BJ (cell line): ENCODE measurements at regions not wholly inside any gene's neighbourhood (a gene's known extent, or its start where the extent isn't known, plus 50 kb on each side); places are given as distances from the start of the nearest gene placed in this dataset.

ENCODE experiments used
- CTCF ChIA-PET: fragments of 350-600 bp; formaldehyde crosslinking; extraction: SDS; loops from one replicate; lab custom pipeline; 2021; ENCODE audit warnings: antibody characterized with exemption, inconsistent platforms; lab: Yijun Ruan, JAX
- POLR2A ChIA-PET: fragments of 300-600 bp; sonication (Branson Sonifier 250); formaldehyde crosslinking; extraction: SDS; loops from one replicate; lab custom pipeline; 2021; ENCODE audit warnings: antibody characterized with exemption; lab: Charles Lee
- DNase-seq: peaks from one replicate; pipeline ENCODE4 v3.0.0-alpha.2; 2011; ENCODE audit warnings: low read depth
- H3K27me3 ChIP-seq: 2 replicates; pipeline ENCODE4 v1.6.0; 2011; ENCODE audit warnings: low read length; ENCODE audit not compliant: control insufficient read depth, insufficient read depth
- H3K36me3 ChIP-seq: 2 replicates; pipeline ENCODE4 v1.5.1; 2011; ENCODE audit warnings: low read length; ENCODE audit not compliant: control insufficient read depth, insufficient read depth
- H3K4me3 ChIP-seq: 2 replicates; pipeline ENCODE4 v1.5.1; 2011; ENCODE audit warnings: low read depth, mild to moderate bottlenecking, control low read depth, low read length
- TF ChIP-seq, protein P1 (sequence below): IDR thresholded peaks from 2 replicates; pipeline ENCODE4 v1.5.1; 2011; ENCODE audit warnings: low read depth, mild to moderate bottlenecking, control low read depth, inconsistent platforms, low read length, moderate library complexity; ENCODE audit not compliant: insufficient read depth

- H3K36me3 ChIP-seq, result no peaks in the 10 kb centered on the region; the same call in 1 of the 2 replicates
- H3K4me3 ChIP-seq, result no peak overlapping the region
- ChIA-PET POLR2A (no interaction called here), CTCF (interaction anchor here (1.6 kb wide), 1 partner anchor 16 kb away, joined by 5 read pairs; no protein-coding TSS in a partner anchor)
- no peak for DNase-seq
- TF ChIP-seq, protein P1, sequence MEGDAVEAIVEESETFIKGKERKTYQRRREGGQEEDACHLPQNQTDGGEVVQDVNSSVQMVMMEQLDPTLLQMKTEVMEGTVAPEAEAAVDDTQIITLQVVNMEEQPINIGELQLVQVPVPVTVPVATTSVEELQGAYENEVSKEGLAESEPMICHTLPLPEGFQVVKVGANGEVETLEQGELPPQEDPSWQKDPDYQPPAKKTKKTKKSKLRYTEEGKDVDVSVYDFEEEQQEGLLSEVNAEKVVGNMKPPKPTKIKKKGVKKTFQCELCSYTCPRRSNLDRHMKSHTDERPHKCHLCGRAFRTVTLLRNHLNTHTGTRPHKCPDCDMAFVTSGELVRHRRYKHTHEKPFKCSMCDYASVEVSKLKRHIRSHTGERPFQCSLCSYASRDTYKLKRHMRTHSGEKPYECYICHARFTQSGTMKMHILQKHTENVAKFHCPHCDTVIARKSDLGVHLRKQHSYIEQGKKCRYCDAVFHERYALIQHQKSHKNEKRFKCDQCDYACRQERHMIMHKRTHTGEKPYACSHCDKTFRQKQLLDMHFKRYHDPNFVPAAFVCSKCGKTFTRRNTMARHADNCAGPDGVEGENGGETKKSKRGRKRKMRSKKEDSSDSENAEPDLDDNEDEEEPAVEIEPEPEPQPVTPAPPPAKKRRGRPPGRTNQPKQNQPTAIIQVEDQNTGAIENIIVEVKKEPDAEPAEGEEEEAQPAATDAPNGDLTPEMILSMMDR, result no peak
- no peaks in the 10 kb centered on the region for H3K27me3 ChIP-seq
Measured at GRCh38 chr17:21528031-21528695, 152.0 kb downstream of the KCNJ12 start.

DNA sequence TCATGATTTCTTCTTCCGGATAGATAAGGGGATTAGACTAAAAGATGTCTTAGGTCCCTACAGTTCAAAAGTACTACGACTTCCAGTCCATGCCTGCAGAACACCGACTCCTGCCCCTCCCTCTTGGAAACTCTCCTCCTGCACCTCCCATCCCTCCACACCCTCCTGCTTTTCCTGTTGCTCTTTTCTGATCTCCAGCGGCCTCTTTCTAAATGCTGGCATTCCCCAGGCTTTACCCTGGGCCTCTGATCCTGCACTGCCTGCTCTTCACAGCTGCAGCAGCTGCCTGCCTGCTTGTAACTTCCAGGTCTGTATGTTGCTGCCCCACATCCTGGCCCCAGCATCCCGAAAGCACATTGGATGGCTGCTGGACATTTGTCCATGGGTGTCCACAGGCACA, 154.2 kb downstream of the KCNJ12 start:
- TF ChIP-seq, protein P1, result no peak
- CTCF ChIA-PET, result interaction anchor here (1.8 kb wide), 1 partner anchor 16 kb away, joined by 6 read pairs; no protein-coding TSS in a partner anchor

DNA sequence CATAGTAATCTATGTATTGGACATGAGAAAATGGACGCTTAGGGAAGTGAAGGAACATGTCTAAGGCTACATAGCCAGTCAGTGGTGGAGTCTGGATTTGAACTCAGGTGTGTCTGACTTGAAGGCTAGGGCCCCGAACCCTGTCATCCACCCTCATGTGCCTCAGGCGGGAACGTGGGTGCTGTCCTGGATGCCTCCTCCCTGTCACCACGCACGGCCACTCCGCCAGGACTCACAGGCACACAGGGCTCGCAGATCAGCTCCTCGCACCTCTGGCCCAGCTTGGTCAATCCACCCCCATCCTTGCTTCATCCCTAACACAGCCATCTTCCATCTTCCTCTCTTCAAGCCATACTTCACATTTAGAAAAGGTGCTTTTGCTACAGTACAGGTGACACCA, 154.7 kb downstream of the KCNJ12 start:
- H3K27me3 ChIP-seq, result no peaks in the 10 kb centered on the region
- DNase-seq, result no peak
- TF ChIP-seq, protein P1, result no peak
- H3K4me3 ChIP-seq, result no peak overlapping the region
- peaks cover 18% of the 10 kb centered on the region for H3K36me3 ChIP-seq
- CTCF ChIA-PET, result interaction anchor here (1.8 kb wide), 2 partner anchors 12 to 17 kb away, joined by 4 to 6 read pairs; no protein-coding TSS in a partner anchor
- POLR2A ChIA-PET, result no interaction called here

More for the DNA sequence above, 154.2 kb downstream of the KCNJ12 start:
- Histone ChIP-seq H3K36me3 (peaks cover 18% of the 10 kb centered on the region), H3K4me3 (no peak overlapping the region), H3K27me3 (no peaks in the 10 kb centered on the region)
- DNase-seq, result no peak
- POLR2A ChIA-PET, result no interaction called here

DNA sequence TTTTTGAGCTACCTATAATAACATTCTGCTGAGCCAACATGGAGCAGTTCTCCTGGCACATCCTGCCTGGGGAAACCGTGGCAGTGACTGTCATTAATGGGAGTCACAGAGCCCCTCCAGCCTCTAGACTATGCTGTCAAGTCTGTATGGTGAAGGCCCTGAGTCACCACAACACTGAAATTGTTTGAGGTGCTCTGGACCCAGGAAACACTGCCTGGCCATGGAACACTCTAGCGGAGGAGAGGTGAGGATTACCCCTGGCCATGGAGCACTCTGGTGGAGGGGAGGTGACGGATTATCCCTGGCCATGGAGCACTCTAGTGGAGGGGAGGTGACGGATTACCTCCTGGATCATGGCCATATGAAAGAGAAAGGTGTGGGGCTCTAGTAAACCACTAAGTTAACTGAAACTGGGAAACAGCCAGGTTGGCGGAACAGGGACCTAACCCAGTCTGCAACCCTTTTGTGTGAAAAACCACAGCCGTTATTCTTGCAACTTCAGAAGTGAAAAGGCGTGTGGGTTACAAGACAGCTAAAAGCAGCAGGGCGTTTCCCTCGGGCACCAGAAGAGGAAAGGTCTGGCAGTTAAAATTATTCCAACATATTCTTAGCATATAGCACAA, 156.7 kb downstream of the KCNJ12 start:
- CTCF ChIA-PET, result interaction anchor here (1.1 to 1.8 kb wide), 2 partner anchors 9 to 19 kb away, joined by 3 to 4 read pairs; no protein-coding TSS in a partner anchor
- POLR2A ChIA-PET, result no interaction called here
- TF ChIP-seq, protein P1, result no peak
- no peak for DNase-seq
- Histone ChIP-seq H3K36me3 (peaks cover 18% of the 10 kb centered on the region), H3K4me3 (no peak overlapping the region), H3K27me3 (no peaks in the 10 kb centered on the region)

- H3K27me3 ChIP-seq, result no peaks in the 10 kb centered on the region
- CTCF ChIA-PET, result no interaction called here
- TF ChIP-seq, protein P1, result no peak
- H3K4me3 ChIP-seq, result no peak overlapping the region
- no peak for DNase-seq
- POLR2A ChIA-PET, result no interaction called here
- peaks cover 18% of the 10 kb centered on the region for H3K36me3 ChIP-seq
Measured at GRCh38 chr17:21535686-21536375, 156.5 kb upstream of the KCNJ18 start.
